Activated T-helper 1 cell treated with anti-CD3 and anti-CD28 coated beads, Interleukin-12 subunit alpha, Interleukin-12 subunit beta, Interleukin-2, Interleukin-4 antibody, amounts not matched to agents 30 ng/mL and 10 ng/mL and 1 ng/mL, durations not matched to agents 14 hours and 24 hours and 36 hours (primary cell): ENCODE measurements at regions not wholly inside any gene's neighbourhood (a gene's known extent, or its start where the extent isn't known, plus 50 kb on each side); places are given as distances from the start of the nearest gene placed in this dataset.

ENCODE experiments used
- DNase-seq: peaks from one replicate; pipeline ENCODE4 v3.0.0; 2021; ENCODE audit warnings: low spot score
- H3K27ac Mint-ChIP-seq: one replicate; pipeline ENCODE4 v1.8.0; 2021; ENCODE audit warnings: mild to moderate bottlenecking, mixed read lengths
- H3K27me3 Mint-ChIP-seq: one replicate; pipeline ENCODE4 v1.8.0; 2022; ENCODE audit warnings: mild to moderate bottlenecking, moderate library complexity, mixed read lengths; ENCODE audit not compliant: insufficient read depth
- H3K36me3 Mint-ChIP-seq: one replicate; pipeline ENCODE4 v1.8.0; 2021; ENCODE audit warnings: low read depth, mixed read lengths
- H3K4me1 Mint-ChIP-seq: one replicate; pipeline ENCODE4 v1.8.0; 2021; ENCODE audit warnings: low read depth, mixed read lengths
- H3K4me3 Mint-ChIP-seq: one replicate; pipeline ENCODE4 v1.8.0; 2021; ENCODE audit warnings: mild to moderate bottlenecking, moderate library complexity, mixed read lengths
- H3K9me3 Mint-ChIP-seq: one replicate; pipeline ENCODE4 v1.8.0; 2021; ENCODE audit warnings: mixed read lengths
- intact Hi-C: fragments of 100-400 bp; cut with micrococcal nuclease; formaldehyde crosslinking; loops from one replicate; pipeline ENCODE4 v1.15.1; 2024

GRCh38 chr1:82221721-82222120 lies 421.0 kb downstream of the ADGRL2 start:
- Mint-ChIP-seq H3K4me3 (no peak overlapping the region), H3K36me3 (no peaks in the 10 kb centered on the region), H3K27ac (no peak overlapping the region), H3K9me3 (no peaks in the 10 kb centered on the region), H3K27me3 (no peaks in the 10 kb centered on the region), H3K4me1 (no peaks in the 10 kb centered on the region)
- intact Hi-C loops: no loop called here
- no peak for DNase-seq

GRCh38 chr1:82220754-82221153 lies 420.0 kb downstream of the ADGRL2 start:
- Mint-ChIP-seq H3K9me3 (no peaks in the 10 kb centered on the region), H3K36me3 (no peaks in the 10 kb centered on the region), H3K27me3 (no peaks in the 10 kb centered on the region), H3K4me3 (no peak overlapping the region), H3K4me1 (no peaks in the 10 kb centered on the region), H3K27ac (no peak overlapping the region)
- intact Hi-C loops: no loop called here
- DNase-seq: no peak

GRCh38 chr1:82219841-82220240 lies 419.1 kb downstream of the ADGRL2 start:
- Mint-ChIP-seq H3K27ac (no peak overlapping the region), H3K36me3 (no peaks in the 10 kb centered on the region), H3K4me3 (no peak overlapping the region)

DNA sequence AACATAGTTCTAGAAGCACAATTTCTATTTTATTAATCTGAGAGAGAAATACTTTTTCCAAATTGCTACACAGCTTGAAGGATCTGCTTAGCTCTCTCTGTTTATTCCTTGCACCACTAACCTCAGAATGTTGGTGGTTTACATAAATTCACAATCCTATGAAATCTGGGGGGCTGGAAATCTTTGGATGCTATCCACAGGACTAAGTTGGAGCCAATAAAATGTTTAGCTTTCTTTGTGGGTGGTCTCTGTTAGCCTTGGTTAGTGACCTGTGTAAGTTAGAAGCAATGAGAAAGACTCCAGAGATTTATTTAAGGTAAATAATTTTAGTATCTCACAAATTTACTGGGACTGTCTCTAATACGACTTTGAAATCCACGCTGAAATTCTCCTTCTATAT lies 418.1 kb downstream of the ADGRL2 start:
- Mint-ChIP-seq H3K4me3 (no peak overlapping the region), H3K36me3 (no peaks in the 10 kb centered on the region), H3K9me3 (no peaks in the 10 kb centered on the region), H3K27me3 (no peaks in the 10 kb centered on the region), H3K27ac (no peak overlapping the region), H3K4me1 (no peaks in the 10 kb centered on the region)
- no peak for DNase-seq
- intact Hi-C loops: no loop called here

More at GRCh38 chr1:82219841-82220240, 419.1 kb downstream of the ADGRL2 start:
- intact Hi-C loops: no loop called here
- no peaks in the 10 kb centered on the region for H3K9me3 Mint-ChIP-seq
- no peaks in the 10 kb centered on the region for H3K27me3 Mint-ChIP-seq
- no peaks in the 10 kb centered on the region for H3K4me1 Mint-ChIP-seq
- DNase-seq: no peak

DNA sequence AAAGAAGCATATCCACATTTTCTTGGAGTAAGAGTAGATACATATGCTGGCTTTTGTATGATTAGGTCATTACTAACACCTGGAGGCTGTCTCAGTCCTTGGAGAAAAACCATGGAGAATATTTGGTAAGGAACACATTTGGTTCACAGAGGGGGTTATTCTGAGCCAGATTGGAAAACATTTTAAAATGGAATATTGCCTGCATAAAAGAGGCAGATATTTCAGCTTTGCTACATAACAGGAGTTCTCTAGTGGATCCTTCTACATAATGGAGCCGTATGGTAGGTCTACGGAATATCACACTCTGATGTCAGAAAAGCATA lies 415.1 kb downstream of the ADGRL2 start:
- Mint-ChIP-seq H3K4me1 (no peaks in the 10 kb centered on the region), H3K27ac (no peak overlapping the region), H3K9me3 (no peaks in the 10 kb centered on the region), H3K36me3 (no peaks in the 10 kb centered on the region), H3K4me3 (no peak overlapping the region), H3K27me3 (no peaks in the 10 kb centered on the region)
- intact Hi-C loops: no loop called here
- no peak for DNase-seq

DNA sequence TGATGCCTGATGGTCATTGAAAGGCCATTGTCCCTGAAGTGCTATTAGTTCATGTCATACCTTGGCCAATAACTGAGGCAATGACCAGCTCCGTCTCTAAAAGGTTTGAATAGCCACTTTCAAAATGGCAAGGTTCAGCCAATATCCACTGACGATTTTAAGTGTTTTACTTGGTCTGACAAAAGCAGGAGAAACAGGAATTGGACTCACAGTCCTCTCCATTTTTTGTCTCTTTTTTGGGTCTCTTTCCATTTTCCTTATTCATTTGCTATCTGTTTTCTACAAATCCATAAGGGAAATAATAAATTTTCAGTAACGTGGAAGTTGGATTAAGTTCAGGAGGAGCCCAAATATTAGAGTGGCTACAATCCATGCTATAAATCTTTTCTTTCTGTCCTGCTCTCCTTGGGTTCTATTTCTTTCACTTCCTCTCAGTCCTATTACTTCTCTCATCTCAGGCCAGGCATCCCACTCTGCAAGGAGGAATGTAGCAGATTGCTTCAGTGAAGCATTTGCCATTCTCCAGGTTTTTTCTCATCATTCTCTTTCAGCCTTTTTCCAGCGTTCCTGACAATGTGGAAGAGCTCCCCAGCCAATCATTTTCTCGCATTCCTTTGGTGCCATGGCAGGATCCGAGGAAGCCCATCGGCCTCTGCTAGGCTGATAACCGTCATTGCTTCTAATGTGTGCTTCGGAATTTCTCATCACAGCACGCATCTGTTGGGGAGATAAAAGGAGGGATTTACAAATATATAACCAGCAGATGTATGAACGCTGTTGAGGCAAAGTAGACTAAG lies 414.5 kb downstream of the ADGRL2 start:
- no peak for DNase-seq
- Mint-ChIP-seq H3K4me3 (no peak overlapping the region), H3K27me3 (no peaks in the 10 kb centered on the region), H3K36me3 (no peaks in the 10 kb centered on the region), H3K4me1 (no peaks in the 10 kb centered on the region), H3K27ac (no peak overlapping the region), H3K9me3 (no peaks in the 10 kb centered on the region)
- intact Hi-C loops: no loop called here

DNA sequence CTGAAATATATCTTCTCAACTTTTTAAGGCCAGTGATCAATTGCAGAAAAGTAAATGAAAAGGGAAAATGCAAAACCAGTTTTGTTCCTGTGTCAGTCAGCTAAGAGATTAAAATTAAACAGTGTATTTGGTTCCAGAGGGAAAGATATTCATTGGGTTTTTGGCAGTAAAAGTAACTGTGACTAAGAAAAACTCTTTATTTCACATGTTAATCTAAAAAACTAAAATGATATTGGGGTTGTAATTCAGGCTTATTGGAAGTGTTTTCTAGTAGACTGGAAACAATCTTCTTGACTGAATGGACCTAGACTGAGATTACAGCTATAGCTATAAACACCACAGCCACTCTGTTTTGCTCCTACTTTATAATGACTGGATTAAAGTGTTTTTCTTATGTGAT lies 413.9 kb downstream of the ADGRL2 start:
- no peak for DNase-seq
- H3K4me3 Mint-ChIP-seq: no peak overlapping the region
- H3K27ac Mint-ChIP-seq: no peak overlapping the region
- no peaks in the 10 kb centered on the region for H3K36me3 Mint-ChIP-seq
- no peaks in the 10 kb centered on the region for H3K4me1 Mint-ChIP-seq
- intact Hi-C loops: no loop called here
- no peaks in the 10 kb centered on the region for H3K9me3 Mint-ChIP-seq
- H3K27me3 Mint-ChIP-seq: no peaks in the 10 kb centered on the region

DNA sequence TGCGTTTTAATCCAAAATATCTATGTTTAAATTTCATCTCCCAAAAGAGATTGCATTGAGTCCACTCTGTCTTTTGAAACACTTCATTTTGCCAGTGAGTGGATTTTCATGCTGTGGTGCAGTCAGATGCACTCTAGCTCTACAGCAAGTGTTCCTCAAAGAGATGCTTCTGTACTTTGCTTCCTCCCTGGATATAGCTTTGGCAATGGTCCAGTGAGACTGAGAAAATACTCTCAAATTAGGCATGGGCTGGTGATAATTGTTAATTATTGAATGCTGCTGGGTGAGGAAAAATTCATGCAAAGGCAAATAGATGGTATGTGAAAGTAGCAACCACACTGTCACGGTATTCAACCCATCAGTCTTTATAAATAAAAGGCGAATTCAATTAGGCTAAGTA lies 396.9 kb downstream of the ADGRL2 start:
- no peaks in the 10 kb centered on the region for H3K9me3 Mint-ChIP-seq
- no peak for DNase-seq
- intact Hi-C loops: no loop called here

GRCh38 chr1:82195245-82195644 lies 394.5 kb downstream of the ADGRL2 start:
- H3K4me1 Mint-ChIP-seq: no peaks in the 10 kb centered on the region
- no peaks in the 10 kb centered on the region for H3K27me3 Mint-ChIP-seq
- intact Hi-C loops: no loop called here
- no peak overlapping the region for H3K27ac Mint-ChIP-seq
- no peak overlapping the region for H3K4me3 Mint-ChIP-seq
- no peaks in the 10 kb centered on the region for H3K36me3 Mint-ChIP-seq
- no peaks in the 10 kb centered on the region for H3K9me3 Mint-ChIP-seq
- DNase-seq: no peak

More for the DNA sequence above, 396.9 kb downstream of the ADGRL2 start:
- Mint-ChIP-seq H3K4me1 (no peaks in the 10 kb centered on the region), H3K27me3 (peaks cover 2% of the 10 kb centered on the region), H3K36me3 (no peaks in the 10 kb centered on the region), H3K27ac (no peak overlapping the region), H3K4me3 (no peak overlapping the region)

- Mint-ChIP-seq H3K4me3 (no peak overlapping the region), H3K9me3 (no peaks in the 10 kb centered on the region), H3K4me1 (no peaks in the 10 kb centered on the region), H3K27ac (no peak overlapping the region), H3K36me3 (no peaks in the 10 kb centered on the region), H3K27me3 (no peaks in the 10 kb centered on the region)
- DNase-seq: no peak
- intact Hi-C loops: no loop called here
These were observed 384.4 kb downstream of the ADGRL2 start for GRCh38 chr1:82185084-82185483.

GRCh38 chr1:82181846-82182245 lies 381.1 kb downstream of the ADGRL2 start:
- H3K9me3 Mint-ChIP-seq: no peaks in the 10 kb centered on the region
- no peak overlapping the region for H3K4me3 Mint-ChIP-seq
- H3K36me3 Mint-ChIP-seq: no peaks in the 10 kb centered on the region
- DNase-seq: no peak
- intact Hi-C loops: no loop called here
- no peaks in the 10 kb centered on the region for H3K27me3 Mint-ChIP-seq
- no peaks in the 10 kb centered on the region for H3K4me1 Mint-ChIP-seq
- no peak overlapping the region for H3K27ac Mint-ChIP-seq

DNA sequence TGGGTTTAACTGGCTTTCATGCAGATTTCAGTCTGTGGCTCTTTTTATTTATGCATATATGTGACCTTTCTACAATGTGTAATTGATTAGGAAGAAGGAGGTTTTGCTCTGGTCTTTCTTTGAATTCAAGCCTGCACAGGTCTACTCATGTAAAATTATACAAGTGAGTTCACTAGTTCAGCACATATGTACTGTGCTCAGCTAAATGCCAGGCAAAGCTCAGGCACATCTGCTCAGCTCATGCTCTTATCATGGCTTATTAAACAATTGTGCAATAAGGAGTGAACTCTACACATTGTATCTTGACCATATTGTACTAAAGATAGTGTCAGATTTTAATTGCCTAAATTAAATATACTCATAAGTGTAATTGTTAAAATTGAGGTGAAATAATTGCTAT lies 378.4 kb downstream of the ADGRL2 start:
- Mint-ChIP-seq H3K36me3 (no peaks in the 10 kb centered on the region), H3K27me3 (no peaks in the 10 kb centered on the region), H3K27ac (no peak overlapping the region), H3K4me3 (no peak overlapping the region), H3K4me1 (no peaks in the 10 kb centered on the region), H3K9me3 (no peaks in the 10 kb centered on the region)
- no peak for DNase-seq
- intact Hi-C loops: no loop called here

GRCh38 chr1:82177192-82177591 lies 376.5 kb downstream of the ADGRL2 start:
- intact Hi-C loops: no loop called here
- Mint-ChIP-seq H3K27ac (no peak overlapping the region), H3K27me3 (no peaks in the 10 kb centered on the region), H3K4me1 (no peaks in the 10 kb centered on the region), H3K9me3 (no peaks in the 10 kb centered on the region), H3K36me3 (no peaks in the 10 kb centered on the region), H3K4me3 (no peak overlapping the region)
- DNase-seq: no peak

- no peaks in the 10 kb centered on the region for H3K9me3 Mint-ChIP-seq
- H3K27ac Mint-ChIP-seq: no peak overlapping the region
- H3K36me3 Mint-ChIP-seq: no peaks in the 10 kb centered on the region
- H3K4me1 Mint-ChIP-seq: no peaks in the 10 kb centered on the region
- DNase-seq: no peak
- H3K27me3 Mint-ChIP-seq: peaks cover 2% of the 10 kb centered on the region
- H3K4me3 Mint-ChIP-seq: no peak overlapping the region
- intact Hi-C loops: no loop called here
These were observed 371.2 kb downstream of the ADGRL2 start for GRCh38 chr1:82171955-82172354.
